IPS DF 19.7 (cell line): ENCODE measurements at regions not wholly inside any gene's neighbourhood (a gene's known extent, or its start where the extent isn't known, plus 50 kb on each side); places are given as distances from the start of the nearest gene placed in this dataset.
"Not testable (repeated sequence)": the region's sequence is repeated elsewhere in the genome, so short reads cannot be mapped to it uniquely, and the experiment has no call there.

ENCODE experiments used
- DNase-seq: peaks from one replicate; pipeline ENCODE4 v3.0.0-alpha.2; 2013; ENCODE audit warnings: low read depth, low spot score

GRCh38 chr18:42474577-42474976 is 519.5 kb downstream of the PIK3C3 start:
- DNase-seq: no peak

- no peak for DNase-seq
Measured at GRCh38 chr18:42475157-42475556, 520.1 kb downstream of the PIK3C3 start.

GRCh38 chr18:42477267-42477666 is 522.2 kb downstream of the PIK3C3 start:
- DNase-seq: no peak

GRCh38 chr18:42480441-42480840 is 525.4 kb downstream of the PIK3C3 start:
- DNase-seq: no peak

GRCh38 chr18:42484648-42485047 is 529.6 kb downstream of the PIK3C3 start:
- no peak for DNase-seq

GRCh38 chr18:42486271-42486670 is 531.2 kb downstream of the PIK3C3 start:
- no peak for DNase-seq

- no peak for DNase-seq
Measured at GRCh38 chr18:42508683-42509296, 553.8 kb downstream of the PIK3C3 start.

- no peak for DNase-seq
Measured at GRCh38 chr18:42509750-42510415, 554.8 kb downstream of the PIK3C3 start.

GRCh38 chr18:42510540-42510939 is 555.5 kb downstream of the PIK3C3 start:
- DNase-seq: no peak

GRCh38 chr18:42513441-42513840 is 558.4 kb downstream of the PIK3C3 start:
- DNase-seq: no peak

GRCh38 chr18:42514512-42514911 is 559.5 kb downstream of the PIK3C3 start:
- DNase-seq: no peak

GRCh38 chr18:42517896-42518295 is 562.9 kb downstream of the PIK3C3 start:
- DNase-seq: no peak

GRCh38 chr18:42518331-42518730 is 563.3 kb downstream of the PIK3C3 start:
- DNase-seq: not testable (repeated sequence)

- DNase-seq: no peak
Measured at GRCh38 chr18:42520138-42520537, 565.1 kb downstream of the PIK3C3 start.

- no peak for DNase-seq
Measured at GRCh38 chr18:42525905-42526304, 570.9 kb downstream of the PIK3C3 start.

- no peak for DNase-seq
Measured at GRCh38 chr18:42527766-42528165, 572.7 kb downstream of the PIK3C3 start.

GRCh38 chr18:42530276-42530675 is 575.2 kb downstream of the PIK3C3 start:
- no peak for DNase-seq

GRCh38 chr18:42532119-42532518 is 577.1 kb downstream of the PIK3C3 start:
- no peak for DNase-seq

- DNase-seq: no peak
Measured at GRCh38 chr18:42533009-42533575, 578.1 kb downstream of the PIK3C3 start.

- DNase-seq: no peak
Measured at GRCh38 chr18:42533616-42534015, 578.6 kb downstream of the PIK3C3 start.

- no peak for DNase-seq
Measured at GRCh38 chr18:42534313-42534712, 579.3 kb downstream of the PIK3C3 start.

- no peak for DNase-seq
Measured at GRCh38 chr18:42536442-42536841, 579.0 kb downstream of the RIT2 start.

GRCh38 chr18:42537291-42537690 is 578.2 kb downstream of the RIT2 start:
- DNase-seq: no peak
